ENCODE measurements at regions not wholly inside any gene's neighbourhood (a gene's known extent, or its start where the extent isn't known, plus 50 kb on each side); places are given as distances from the start of the nearest gene placed in this dataset.

GRCh38 chr5:158561562-158562190, 538.0 kb downstream of the EBF1 start:
- no peak for TF ChIP-seq POLR2A (IDR thresholded peaks at IDR 0.05)
- no peak for TF ChIP-seq CTCF (IDR thresholded peaks at IDR 0.05)

All from adrenal gland (tissue), 5 donors.